A549 (cell line): ENCODE measurements at regions not wholly inside any gene's neighbourhood (a gene's known extent, or its start where the extent isn't known, plus 50 kb on each side); places are given as distances from the start of the nearest gene placed in this dataset.

Source experiments
- ATAC-seq, 2 experiments: fragments of 200-7000 bp in 1 of 2; fragments of >200 bp in 1 of 2; cut with Nextera tagmentation in 1 of 2; cut with Tn5 transposase in 1 of 2; 3 replicates each; pipeline versions ENCODE4 v1.8.0 to v1.9.1; 2018 to 2020; ENCODE audit warnings: mild to moderate bottlenecking in 1 of 2, moderate library complexity in 1 of 2
- CTCF ChIA-PET: fragments of 300-600 bp; sonication (Branson Sonifier 250); formaldehyde crosslinking; extraction: SDS; loops from one replicate; lab custom pipeline; 2021; ENCODE audit warnings: antibody characterized with exemption, inconsistent platforms; lab: Yijun Ruan, JAX
- POLR2A ChIA-PET: fragments of 350-600 bp; formaldehyde crosslinking; extraction: SDS; loops from one replicate; lab custom pipeline; 2021; ENCODE audit warnings: antibody characterized with exemption, inconsistent platforms; lab: Yijun Ruan, JAX
- DNase-seq, 2 experiments: peaks; one replicate each; pipeline versions ENCODE4 v3.0.0 to v3.0.0-alpha.2; 2011 to 2016; ENCODE audit warnings: low read depth in 1 of 2, low spot score in 1 of 2
- FAIRE-seq: peaks from 2 replicates; lab custom pipeline; 2011; peaks lifted over from hg19 to GRCh38; lab: Jason Lieb, UNC
- H3K27ac ChIP-seq, 2 experiments: fragments of >200 bp; sonication (Bioruptor Twin); formaldehyde crosslinking; 3 replicates each; pipeline ENCODE4 v1.5.1; 2016 to 2017
- H3K4me1 ChIP-seq: fragments of >200 bp; sonication (Bioruptor Twin); formaldehyde crosslinking; 3 replicates; pipeline ENCODE4 v1.6.1; 2016
- H3K4me2 ChIP-seq: fragments of >200 bp; sonication (Bioruptor Twin); formaldehyde crosslinking; 3 replicates; pipeline ENCODE4 v1.6.1; 2016
- H3K4me3 ChIP-seq: fragments of >200 bp; sonication (Bioruptor Twin); formaldehyde crosslinking; 3 replicates; pipeline ENCODE4 v1.5.1; 2016
- H3K9me3 ChIP-seq: fragments of >200 bp; sonication (Bioruptor Twin); formaldehyde crosslinking; 3 replicates; pipeline ENCODE4 v1.6.1; 2016
- CEBPB ChIP-seq, 2 experiments: fragments of >200 bp in 1 of 2; sonication (Bioruptor Twin) in 1 of 2; formaldehyde crosslinking in 1 of 2; IDR thresholded peaks; 2 replicates each; pipeline ENCODE4 v1.6.1; 2012 to 2016
- CHD4 ChIP-seq: fragments of 200-600 bp; sonication (generic); IDR thresholded peaks from 2 replicates; pipeline ENCODE4 v1.6.1; 2016; ENCODE audit warnings: antibody characterized with exemption, mild to moderate bottlenecking, borderline replicate concordance
- EHMT2 ChIP-seq: fragments of 200-600 bp; sonication (generic); IDR thresholded peaks from 2 replicates; pipeline ENCODE4 v1.6.1; 2016; ENCODE audit warnings: antibody characterized with exemption, low read depth, mild to moderate bottlenecking, moderate library complexity
- EP300 ChIP-seq, 2 experiments: fragments of >200 bp; sonication (Bioruptor Twin); formaldehyde crosslinking; IDR thresholded peaks; 2 replicates in 1 of 2; 3 replicates in 1 of 2; pipeline ENCODE4 v1.6.1; 2016 to 2017
- ESRRA ChIP-seq: fragments of 150-350 bp; IDR thresholded peaks from 2 replicates; pipeline ENCODE4 v1.6.1; 2014; ENCODE audit warnings: mild to moderate bottlenecking, low read length, borderline replicate concordance
- FOSB ChIP-seq: fragments of 250-450 bp; sonication (Bioruptor Pico); IDR thresholded peaks from 2 replicates; pipeline ENCODE4 v1.5.0; 2020; ENCODE audit warnings: mild to moderate bottlenecking, moderate library complexity
- FOSL2 ChIP-seq, 2 experiments: fragments of 450-650 bp in 1 of 2; fragments of >200 bp in 1 of 2; sonication (Bioruptor Twin) in 1 of 2; formaldehyde crosslinking; IDR thresholded peaks; 2 replicates each; pipeline versions ENCODE4 v1.5.0 to v1.6.1; 2016 to 2020; ENCODE audit warnings: mild to moderate bottlenecking in 1 of 2, moderate library complexity in 1 of 2
- GATA3 ChIP-seq: IDR thresholded peaks from 2 replicates; pipeline ENCODE4 v1.6.1; 2012; ENCODE audit warnings: borderline replicate concordance
- HEYL ChIP-seq: fragments of 250-450 bp; sonication (Bioruptor Pico); IDR thresholded peaks from 2 replicates; pipeline ENCODE4 v1.8.0; 2021; ENCODE audit warnings: mild to moderate bottlenecking, moderate library complexity
- HOXB5 ChIP-seq: fragments of 250-450 bp; sonication (Bioruptor Pico); IDR thresholded peaks from 2 replicates; pipeline ENCODE4 v1.5.0; 2020; ENCODE audit warnings: mild to moderate bottlenecking, moderate library complexity
- JUN ChIP-seq, 2 experiments: fragments of >200 bp; sonication (Bioruptor Twin); formaldehyde crosslinking; IDR thresholded peaks; 2 replicates in 1 of 2; 3 replicates in 1 of 2; pipeline ENCODE4 v1.6.1; 2016 to 2017
- JUNB ChIP-seq: fragments of >200 bp; sonication (Bioruptor Twin); formaldehyde crosslinking; IDR thresholded peaks from 2 replicates; pipeline ENCODE4 v1.6.1; 2016
- MAFK ChIP-seq: fragments of 450-650 bp; IDR thresholded peaks from 2 replicates; pipeline ENCODE4 v1.6.1; 2014; ENCODE audit not compliant: partially characterized antibody
- NR3C1 ChIP-seq: fragments of >200 bp; sonication (Bioruptor Twin); formaldehyde crosslinking; IDR thresholded peaks from 3 replicates; pipeline ENCODE4 v1.6.1; 2017
- RAD21 ChIP-seq, 2 experiments: fragments of >200 bp in 1 of 2; sonication (Bioruptor Twin) in 1 of 2; formaldehyde crosslinking in 1 of 2; IDR thresholded peaks in 1 of 2; conservative IDR thresholded peaks in 1 of 2; 2 replicates in 1 of 2; 3 replicates in 1 of 2; pipeline ENCODE4 v1.6.1; 2012 to 2018; ENCODE audit warnings: inconsistent platforms in 1 of 2
- SMC3 ChIP-seq: fragments of >200 bp; sonication (Bioruptor Twin); formaldehyde crosslinking; IDR thresholded peaks from 3 replicates; pipeline ENCODE4 v1.6.1; 2018; ENCODE audit warnings: inconsistent platforms
- SREBF2 ChIP-seq: fragments of 450-650 bp; IDR thresholded peaks from 2 replicates; pipeline ENCODE4 v1.6.1; 2014; ENCODE audit warnings: mild to moderate bottlenecking, moderate library complexity
- TP53 ChIP-seq: fragments of 250-450 bp; sonication (Bioruptor Pico); IDR thresholded peaks from 2 replicates; pipeline ENCODE4 v1.5.0; 2021; ENCODE audit warnings: mild to moderate bottlenecking, moderate library complexity
- ZNF302 ChIP-seq: fragments of 250-450 bp; sonication (Bioruptor Pico); IDR thresholded peaks from 2 replicates; pipeline ENCODE4 v1.9.0; 2021; ENCODE audit warnings: inconsistent platforms, mild to moderate bottlenecking, moderate library complexity
- WGBS: methylation state at CpG from one replicate; pipeline ENCODE4 v1.1.6; 2017; ENCODE audit errors: missing lambda C conversion rate; 5-methylcytosine and 5-hydroxymethylcytosine counted together
- TF ChIP-seq, protein P1 (sequence below): fragments of 250-450 bp; sonication (Bioruptor Pico); IDR thresholded peaks from 2 replicates; pipeline ENCODE4 v1.5.0; 2020; ENCODE audit warnings: low read depth, mild to moderate bottlenecking, moderate library complexity
- TF ChIP-seq, protein P2 (sequence below): fragments of >200 bp; sonication (Bioruptor Twin); formaldehyde crosslinking; IDR thresholded peaks from 2 replicates; pipeline ENCODE4 v1.6.1; 2016
- TF ChIP-seq, protein P3 (sequence below): fragments of >200 bp; sonication (Bioruptor Twin); formaldehyde crosslinking; IDR thresholded peaks from 3 replicates; pipeline ENCODE4 v1.5.1; 2016

DNA sequence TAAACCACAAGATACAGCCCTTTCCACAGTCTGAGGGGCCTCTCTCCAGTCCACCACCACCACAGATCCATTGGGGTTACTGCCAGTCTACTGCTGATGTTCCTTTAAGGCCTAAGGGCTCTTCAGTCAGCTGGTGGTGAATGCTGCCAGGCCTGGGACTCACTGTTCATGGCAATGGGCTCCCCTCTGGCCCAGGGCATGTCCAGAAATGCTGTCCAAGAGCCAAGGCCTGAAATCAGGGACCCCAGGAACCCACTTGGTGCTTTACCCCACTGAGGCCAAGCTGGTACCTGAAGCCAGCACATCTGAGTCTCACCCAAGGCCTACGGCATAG is 128.6 kb upstream of the CBLB start:
- 71% methylated on average over 1 of the region's 1 CpG for WGBS
- POLR2A ChIA-PET, result interaction anchor here (1.2 to 1.5 kb wide), 2 partner anchors 115 to 128 kb away, joined by 5 to 7 read pairs; no protein-coding TSS in a partner anchor
- Histone ChIP-seq H3K9me3 (peaks cover 14% of the 10 kb centered on the region; the same call in 2 of the 3 replicates), H3K27ac (peak overlapping the region; percentile 82 to 86), H3K4me3 (no peak overlapping the region), H3K4me1 (peaks cover 18% of the 10 kb centered on the region), H3K4me2 (peak overlapping the region; percentile 69)
- TF ChIP-seq, protein P1, sequence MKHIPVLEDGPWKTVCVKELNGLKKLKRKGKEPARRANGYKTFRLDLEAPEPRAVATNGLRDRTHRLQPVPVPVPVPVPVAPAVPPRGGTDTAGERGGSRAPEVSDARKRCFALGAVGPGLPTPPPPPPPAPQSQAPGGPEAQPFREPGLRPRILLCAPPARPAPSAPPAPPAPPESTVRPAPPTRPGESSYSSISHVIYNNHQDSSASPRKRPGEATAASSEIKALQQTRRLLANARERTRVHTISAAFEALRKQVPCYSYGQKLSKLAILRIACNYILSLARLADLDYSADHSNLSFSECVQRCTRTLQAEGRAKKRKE (CRISPR knock-in tag), result no peak
- TF ChIP-seq JUN (IDR thresholded peaks at IDR 0.05), result no peak
- TF ChIP-seq FOSB (CRISPR knock-in tag), result no peak
- no peak for TF ChIP-seq GATA3
- no peak for TF ChIP-seq CHD4
- TF ChIP-seq EHMT2, result no peak
- no peak for TF ChIP-seq HOXB5
- no peak for TF ChIP-seq HEYL (CRISPR knock-in tag)
- no peak for TF ChIP-seq ZNF302
- TF ChIP-seq FOSL2 (IDR thresholded peaks at IDR 0.05), result no peak
- TF ChIP-seq FOSL2 (CRISPR knock-in tag; IDR thresholded peaks at IDR 0.05), result no peak
- TF ChIP-seq ESRRA, result no peak
- no peak for TF ChIP-seq CEBPB (IDR thresholded peaks at IDR 0.05)
- TF ChIP-seq SREBF2, result no peak
- no peak for DNase-seq
- ATAC-seq, result peak in 1 of 2 experiments; percentile 43; a peak in 3 of 6 replicates
- CTCF ChIA-PET, result interaction anchor here (1.0 to 2.4 kb wide), 4 partner anchors 9 to 1121 kb away, joined by 3 to 6 read pairs (median 3); no protein-coding TSS in a partner anchor
- FAIRE-seq, result no peak

DNA sequence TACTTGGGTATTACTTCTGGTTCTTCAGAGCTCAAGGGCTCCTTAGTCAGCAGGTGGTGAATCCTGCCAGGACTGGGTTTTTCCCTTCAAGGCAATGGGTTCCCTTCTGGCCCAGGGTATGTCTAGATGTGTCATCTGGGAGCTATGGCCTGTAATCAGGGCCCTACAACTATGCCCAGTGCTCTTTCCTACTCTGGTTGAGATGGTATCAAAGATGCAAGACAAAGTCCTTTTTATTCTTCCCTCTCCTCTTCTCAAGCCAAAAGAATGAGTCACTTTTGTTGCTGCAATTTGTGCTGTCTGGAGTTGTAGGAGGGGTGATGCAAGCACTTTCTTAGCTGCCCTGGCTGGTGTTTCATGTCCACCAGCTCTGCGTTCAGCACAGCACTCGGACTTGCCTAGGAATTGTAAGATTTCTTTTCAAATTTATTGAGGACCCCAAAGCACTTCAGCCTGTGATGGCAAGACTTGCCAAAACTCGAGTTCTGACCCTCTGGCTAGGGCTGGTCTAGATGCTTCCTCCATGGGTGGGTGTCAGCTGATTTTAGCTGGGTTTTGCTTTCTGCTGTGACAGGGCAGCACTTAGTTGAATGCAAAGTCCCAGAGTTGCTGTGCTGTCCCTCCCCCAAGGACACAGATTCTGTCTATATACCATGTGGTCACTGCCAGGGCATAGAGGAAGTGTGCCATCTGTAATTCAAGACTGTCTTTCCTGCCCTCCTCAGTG is 129.2 kb upstream of the CBLB start:
- H3K27ac ChIP-seq, result peak overlapping the region; percentile 82 to 86
- ATAC-seq (peak; percentile 96 to 97), DNase-seq (peak in 1 of 2 experiments; percentile 83), FAIRE-seq (peak; percentile 67)
- CTCF ChIA-PET, result interaction anchor here (0.6 to 2.4 kb wide), 5 partner anchors 10 to 1120 kb away, joined by 3 to 6 read pairs (median 3); no protein-coding TSS in a partner anchor
- H3K4me1 ChIP-seq, result peaks cover 18% of the 10 kb centered on the region
- H3K4me3 ChIP-seq, result no peak overlapping the region
- TF ChIP-seq JUN (IDR thresholded peaks at IDR 0.05), result peak in 1 of 2 experiments; percentile 46; a peak in 1 of 5 replicates
- TF ChIP-seq FOSL2 (IDR thresholded peaks at IDR 0.05), result peak; percentile 78
- TF ChIP-seq FOSL2 (CRISPR knock-in tag; IDR thresholded peaks at IDR 0.05), result peak; percentile 83
- TF ChIP-seq, protein P2, sequence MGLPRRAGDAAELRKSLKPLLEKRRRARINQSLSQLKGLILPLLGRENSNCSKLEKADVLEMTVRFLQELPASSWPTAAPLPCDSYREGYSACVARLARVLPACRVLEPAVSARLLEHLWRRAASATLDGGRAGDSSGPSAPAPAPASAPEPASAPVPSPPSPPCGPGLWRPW, result 0 out of 2 replicates have a peak, but pooled peaks have one; percentile 43
- TF ChIP-seq GATA3, result 0 out of 2 replicates have a peak, but pooled peaks have one; percentile 62
- no peak for TF ChIP-seq NR3C1
- peak in 1 of 2 experiments; percentile 43; a peak in 2 of 5 replicates for TF ChIP-seq RAD21 (conservative IDR thresholded peaks at IDR 0.05 in 1 of 2, IDR thresholded peaks at IDR 0.05 in 1 of 2)
- no peak for TF ChIP-seq TP53 (CRISPR knock-in tag)
- peak in 1 of 2 experiments; percentile 43; a peak in 1 of 5 replicates for TF ChIP-seq EP300 (IDR thresholded peaks at IDR 0.05)
- TF ChIP-seq JUNB, result peak; percentile 70
- TF ChIP-seq CEBPB (IDR thresholded peaks at IDR 0.05), result peak; percentile 83 to 89
- peak; percentile 4 for TF ChIP-seq MAFK
- TF ChIP-seq, protein P3, sequence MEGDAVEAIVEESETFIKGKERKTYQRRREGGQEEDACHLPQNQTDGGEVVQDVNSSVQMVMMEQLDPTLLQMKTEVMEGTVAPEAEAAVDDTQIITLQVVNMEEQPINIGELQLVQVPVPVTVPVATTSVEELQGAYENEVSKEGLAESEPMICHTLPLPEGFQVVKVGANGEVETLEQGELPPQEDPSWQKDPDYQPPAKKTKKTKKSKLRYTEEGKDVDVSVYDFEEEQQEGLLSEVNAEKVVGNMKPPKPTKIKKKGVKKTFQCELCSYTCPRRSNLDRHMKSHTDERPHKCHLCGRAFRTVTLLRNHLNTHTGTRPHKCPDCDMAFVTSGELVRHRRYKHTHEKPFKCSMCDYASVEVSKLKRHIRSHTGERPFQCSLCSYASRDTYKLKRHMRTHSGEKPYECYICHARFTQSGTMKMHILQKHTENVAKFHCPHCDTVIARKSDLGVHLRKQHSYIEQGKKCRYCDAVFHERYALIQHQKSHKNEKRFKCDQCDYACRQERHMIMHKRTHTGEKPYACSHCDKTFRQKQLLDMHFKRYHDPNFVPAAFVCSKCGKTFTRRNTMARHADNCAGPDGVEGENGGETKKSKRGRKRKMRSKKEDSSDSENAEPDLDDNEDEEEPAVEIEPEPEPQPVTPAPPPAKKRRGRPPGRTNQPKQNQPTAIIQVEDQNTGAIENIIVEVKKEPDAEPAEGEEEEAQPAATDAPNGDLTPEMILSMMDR, result no peak
- TF ChIP-seq SMC3, result peak; percentile 27; the same call in 1 of the 3 replicates
- H3K4me2 ChIP-seq, result peak overlapping the region; percentile 69
- H3K9me3 ChIP-seq, result peaks cover 14% of the 10 kb centered on the region; the same call in 2 of the 3 replicates
- 15% methylated on average over 3 of the region's 3 CpGs for WGBS
- POLR2A ChIA-PET, result interaction anchor here (1.2 to 1.5 kb wide), 2 partner anchors 115 to 128 kb away, joined by 5 to 7 read pairs; no protein-coding TSS in a partner anchor
